ENCODE measurements at regions not wholly inside any gene's neighbourhood (a gene's known extent, or its start where the extent isn't known, plus 50 kb on each side); places are given as distances from the start of the nearest gene placed in this dataset.

DNA sequence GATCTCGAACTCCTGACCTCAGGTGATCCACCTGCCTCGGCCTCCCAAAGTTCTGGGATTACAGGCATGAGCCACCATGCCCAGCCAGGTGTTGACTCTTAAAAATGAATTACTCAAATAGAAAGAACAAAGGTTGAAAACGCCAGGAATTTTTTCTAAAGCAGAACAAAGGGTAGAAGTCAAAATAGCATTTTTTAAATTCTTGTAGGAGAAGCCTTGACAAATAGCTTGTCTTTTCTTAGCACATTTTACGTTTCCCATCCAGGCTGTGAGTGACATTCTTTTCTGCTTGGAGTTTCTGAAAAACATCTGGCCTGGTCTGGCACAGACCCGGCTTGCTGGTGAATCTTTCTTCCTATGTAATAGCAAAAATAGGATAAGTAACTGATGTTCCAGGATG is 169.4 kb upstream of the ZNF462 start (continued):
- TF ChIP-seq, protein P1, sequence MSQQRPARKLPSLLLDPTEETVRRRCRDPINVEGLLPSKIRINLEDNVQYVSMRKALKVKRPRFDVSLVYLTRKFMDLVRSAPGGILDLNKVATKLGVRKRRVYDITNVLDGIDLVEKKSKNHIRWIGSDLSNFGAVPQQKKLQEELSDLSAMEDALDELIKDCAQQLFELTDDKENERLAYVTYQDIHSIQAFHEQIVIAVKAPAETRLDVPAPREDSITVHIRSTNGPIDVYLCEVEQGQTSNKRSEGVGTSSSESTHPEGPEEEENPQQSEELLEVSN (IDR thresholded peaks at IDR 0.05): no peak

All from H1 (cell line).